ENCODE measurements at regions not wholly inside any gene's neighbourhood (a gene's known extent, or its start where the extent isn't known, plus 50 kb on each side); places are given as distances from the start of the nearest gene placed in this dataset.

GRCh38 chr13:111480976-111481375 lies 160.5 kb downstream of the TEX29 start:
- Histone ChIP-seq H3K4me1 (ENCODE audit: insufficient read depth, low read length) (no peaks in the 10 kb centered on the region), H3K27me3 (ENCODE audit: insufficient read depth, low read length) (no peaks in the 10 kb centered on the region), H3K27ac (ENCODE audit: low read depth, low read length) (no peak overlapping the region), H3K9me3 (ENCODE audit: control insufficient read depth in 1 of 2, low read length in 2 of 2) (no peaks in the 10 kb centered on the region), H3K4me3 (ENCODE audit: low read length in 2 of 2) (no peak overlapping the region), H3K36me3 (ENCODE audit: insufficient read depth, low read length) (no peaks in the 10 kb centered on the region)
- Mint-ChIP-seq H3K27me3 (peaks cover 0 to 5% of the 10 kb centered on the region in 2 donors), H3K36me3 (no peaks in the 10 kb centered on the region), H3K4me3 (no peak overlapping the region), H3K9me3 (peaks cover 0 to 5% (median 1%) of the 10 kb centered on the region in 8 donors), H3K27ac (peak overlapping the region in 1 of 7 donors; percentile 23), H3K4me1 (no peaks in the 10 kb centered on the region)
- ChIA-PET CTCF (ENCODE audit: partially characterized antibody) (interaction anchor here (1.4 kb wide), 1 partner anchor 20 kb away, joined by 3 read pairs; no protein-coding TSS in a partner anchor), POLR2A (ENCODE audit: partially characterized antibody) (no interaction called here)
- no peak for DNase-seq
- intact Hi-C loops (cut with micrococcal nuclease) = no loop called here

DNA sequence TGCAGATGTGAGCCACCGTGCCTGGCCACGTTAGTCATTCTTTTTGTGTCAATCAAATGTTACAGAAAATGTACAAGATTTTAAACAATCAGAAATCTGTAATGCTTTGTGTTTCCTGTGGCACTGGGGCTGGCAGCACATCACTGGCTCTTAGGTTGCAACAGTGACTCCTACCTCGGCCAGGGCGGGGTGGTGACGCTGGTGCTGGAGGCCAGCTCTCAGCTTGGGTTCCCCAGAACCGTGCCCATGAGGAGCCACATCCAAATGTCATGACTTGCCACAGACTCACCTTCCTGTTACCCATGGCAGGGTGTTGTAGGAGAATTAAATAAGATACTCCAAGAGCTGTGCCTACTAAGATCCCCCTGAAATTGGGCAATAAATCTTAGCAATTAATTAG lies 161.7 kb downstream of the TEX29 start:
- no peaks in the 10 kb centered on the region for H3K36me3 ChIP-seq (ENCODE audit: insufficient read depth, low read length)
- H3K4me3 ChIP-seq (ENCODE audit: low read length in 2 of 2) = no peak overlapping the region
- intact Hi-C loops (cut with micrococcal nuclease) = no loop called here
- H3K9me3 ChIP-seq (ENCODE audit: control insufficient read depth in 1 of 2, low read length in 2 of 2) = no peaks in the 10 kb centered on the region
- H3K36me3 Mint-ChIP-seq = no peaks in the 10 kb centered on the region
- no peak overlapping the region for H3K27ac Mint-ChIP-seq
- H3K27ac ChIP-seq (ENCODE audit: low read depth, low read length) = no peak overlapping the region
- H3K9me3 Mint-ChIP-seq = peaks cover 0 to 11% (median 3%) of the 10 kb centered on the region in 8 donors
- peaks cover 0 to 5% of the 10 kb centered on the region in 2 donors for H3K27me3 Mint-ChIP-seq
- no peaks in the 10 kb centered on the region for H3K4me1 Mint-ChIP-seq
- H3K4me3 Mint-ChIP-seq = no peak overlapping the region
- H3K27me3 ChIP-seq (ENCODE audit: insufficient read depth, low read length) = no peaks in the 10 kb centered on the region
- CTCF ChIA-PET (ENCODE audit: partially characterized antibody) = interaction anchor here (1.4 kb wide), 1 partner anchor 21 kb away, joined by 3 read pairs; no protein-coding TSS in a partner anchor
- H3K4me1 ChIP-seq (ENCODE audit: insufficient read depth, low read length) = no peaks in the 10 kb centered on the region
- DNase-seq = no peak
- POLR2A ChIA-PET (ENCODE audit: partially characterized antibody) = no interaction called here

DNA sequence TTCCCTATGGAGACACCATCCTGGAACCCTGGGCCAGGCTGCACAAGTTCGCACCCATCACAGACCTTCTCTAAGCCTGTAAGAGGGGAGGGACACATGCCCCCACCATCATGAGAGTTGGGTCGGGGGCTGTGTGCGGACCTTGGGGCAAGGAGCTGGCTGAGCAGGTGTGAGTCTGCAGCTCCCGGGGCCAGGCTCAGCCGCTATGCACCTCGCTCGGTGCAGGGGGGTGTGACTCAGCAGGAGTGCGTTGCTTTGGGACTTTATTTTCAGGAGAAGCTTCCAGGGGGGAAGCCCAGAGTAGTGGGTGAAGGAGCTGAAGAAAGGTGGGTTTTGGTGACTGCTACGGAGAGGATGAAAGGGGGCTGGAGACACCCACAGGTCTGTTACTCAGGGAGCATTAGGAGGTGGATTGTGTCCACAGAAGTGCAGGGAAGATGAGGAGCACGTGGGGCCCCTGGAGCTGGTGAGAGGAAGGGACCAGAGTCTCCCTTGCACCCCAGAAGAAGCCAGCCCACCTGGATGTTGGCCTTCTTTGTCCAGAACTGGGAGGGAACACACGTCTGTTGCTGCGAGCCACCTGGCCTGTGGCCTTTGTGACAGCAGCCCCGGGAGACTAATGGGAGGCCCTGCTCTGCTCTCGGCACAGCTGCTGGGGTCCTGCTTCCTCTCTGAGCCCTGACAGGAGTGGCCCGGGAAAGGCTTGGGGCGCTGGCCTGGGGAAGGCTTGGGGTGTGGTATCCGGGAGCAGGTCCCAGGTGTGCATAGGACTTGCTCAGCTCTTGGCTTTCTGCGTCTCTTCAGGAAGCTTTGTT lies 162.6 kb downstream of the TEX29 start:
- Histone ChIP-seq H3K9me3 (ENCODE audit: control insufficient read depth in 1 of 2, low read length in 2 of 2) (no peaks in the 10 kb centered on the region), H3K4me1 (ENCODE audit: insufficient read depth, low read length) (no peaks in the 10 kb centered on the region), H3K27ac (ENCODE audit: low read depth, low read length) (no peak overlapping the region), H3K36me3 (ENCODE audit: insufficient read depth, low read length) (no peaks in the 10 kb centered on the region), H3K27me3 (ENCODE audit: insufficient read depth, low read length) (no peaks in the 10 kb centered on the region), H3K4me3 (ENCODE audit: low read length in 2 of 2) (no peak overlapping the region)
- Mint-ChIP-seq H3K36me3 (no peaks in the 10 kb centered on the region), H3K4me3 (no peak overlapping the region), H3K4me1 (no peaks in the 10 kb centered on the region), H3K27me3 (peaks cover 0 to 5% of the 10 kb centered on the region in 2 donors), H3K9me3 (peaks cover 0 to 16% (median 3%) of the 10 kb centered on the region in 8 donors), H3K27ac (no peak overlapping the region)
- no peak for DNase-seq
- intact Hi-C loops (cut with micrococcal nuclease) = no loop called here
- ChIA-PET POLR2A (ENCODE audit: partially characterized antibody) (no interaction called here), CTCF (ENCODE audit: partially characterized antibody) (no interaction called here)

- H3K4me1 ChIP-seq (ENCODE audit: insufficient read depth, low read length) = no peaks in the 10 kb centered on the region
- H3K9me3 ChIP-seq (ENCODE audit: control insufficient read depth in 1 of 2, low read length in 2 of 2) = no peaks in the 10 kb centered on the region
- peaks cover 0 to 16% (median 4%) of the 10 kb centered on the region in 8 donors for H3K9me3 Mint-ChIP-seq
- H3K36me3 ChIP-seq (ENCODE audit: insufficient read depth, low read length) = no peaks in the 10 kb centered on the region
- no peak overlapping the region for H3K27ac Mint-ChIP-seq
- H3K27ac ChIP-seq (ENCODE audit: low read depth, low read length) = no peak overlapping the region
- DNase-seq = no peak
- no peaks in the 10 kb centered on the region for H3K36me3 Mint-ChIP-seq
- peaks cover 0 to 5% of the 10 kb centered on the region in 2 donors for H3K27me3 Mint-ChIP-seq
- intact Hi-C loops (cut with micrococcal nuclease) = no loop called here
- H3K4me3 ChIP-seq (ENCODE audit: low read length in 2 of 2) = no peak overlapping the region
- POLR2A ChIA-PET (ENCODE audit: partially characterized antibody) = no interaction called here
- no peaks in the 10 kb centered on the region for H3K27me3 ChIP-seq (ENCODE audit: insufficient read depth, low read length)
- H3K4me3 Mint-ChIP-seq = no peak overlapping the region
- CTCF ChIA-PET (ENCODE audit: partially characterized antibody) = no interaction called here
- no peaks in the 10 kb centered on the region for H3K4me1 Mint-ChIP-seq
These were observed 163.2 kb downstream of the TEX29 start for GRCh38 chr13:111483621-111483987.

- intact Hi-C loops (cut with micrococcal nuclease) = no loop called here
- ChIA-PET CTCF (ENCODE audit: partially characterized antibody) (no interaction called here), POLR2A (ENCODE audit: partially characterized antibody) (no interaction called here)
- Mint-ChIP-seq H3K36me3 (no peaks in the 10 kb centered on the region), H3K4me3 (no peak overlapping the region), H3K27me3 (peaks cover 0 to 1% of the 10 kb centered on the region in 2 donors), H3K9me3 (peaks cover 0 to 16% (median 4%) of the 10 kb centered on the region in 8 donors), H3K27ac (no peak overlapping the region), H3K4me1 (no peaks in the 10 kb centered on the region)
- Histone ChIP-seq H3K27me3 (ENCODE audit: insufficient read depth, low read length) (no peaks in the 10 kb centered on the region), H3K4me3 (ENCODE audit: low read length in 2 of 2) (no peak overlapping the region), H3K9me3 (ENCODE audit: control insufficient read depth in 1 of 2, low read length in 2 of 2) (no peaks in the 10 kb centered on the region), H3K4me1 (ENCODE audit: insufficient read depth, low read length) (no peaks in the 10 kb centered on the region), H3K36me3 (ENCODE audit: insufficient read depth, low read length) (no peaks in the 10 kb centered on the region), H3K27ac (ENCODE audit: low read depth, low read length) (no peak overlapping the region)
- no peak for DNase-seq
These were observed 163.9 kb downstream of the TEX29 start for GRCh38 chr13:111484141-111484925.

DNA sequence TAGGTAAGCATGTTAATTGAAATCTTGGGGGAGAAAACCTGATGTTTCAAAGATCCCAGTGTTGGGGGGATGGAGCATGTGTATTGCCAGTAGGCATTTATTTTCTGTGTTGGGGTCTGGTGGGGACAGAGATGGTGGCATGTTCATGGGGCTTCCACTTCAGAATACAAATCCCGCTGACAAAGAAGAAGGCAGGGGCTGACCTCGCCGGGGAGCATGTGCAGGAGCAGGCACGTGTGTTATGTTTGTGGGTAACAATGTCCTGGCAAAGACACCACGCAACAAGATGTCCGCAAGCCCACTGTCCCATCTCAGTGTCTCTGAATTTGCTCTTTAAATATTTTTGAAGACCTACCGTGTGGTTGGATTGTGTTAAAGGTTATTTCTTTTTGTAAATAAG lies 164.5 kb downstream of the TEX29 start:
- Mint-ChIP-seq H3K4me3 (no peak overlapping the region), H3K27ac (no peak overlapping the region), H3K27me3 (peaks cover 0 to 1% of the 10 kb centered on the region in 2 donors), H3K36me3 (no peaks in the 10 kb centered on the region), H3K4me1 (no peaks in the 10 kb centered on the region), H3K9me3 (peaks cover 0 to 16% (median 4%) of the 10 kb centered on the region in 8 donors)
- H3K36me3 ChIP-seq (ENCODE audit: insufficient read depth, low read length) = no peaks in the 10 kb centered on the region
- no peak overlapping the region for H3K4me3 ChIP-seq (ENCODE audit: low read length in 2 of 2)
- H3K4me1 ChIP-seq (ENCODE audit: insufficient read depth, low read length) = no peaks in the 10 kb centered on the region
- DNase-seq = no peak
- H3K27ac ChIP-seq (ENCODE audit: low read depth, low read length) = no peak overlapping the region
- CTCF ChIA-PET (ENCODE audit: partially characterized antibody) = no interaction called here
- POLR2A ChIA-PET (ENCODE audit: partially characterized antibody) = no interaction called here
- H3K9me3 ChIP-seq (ENCODE audit: control insufficient read depth in 1 of 2, low read length in 2 of 2) = no peaks in the 10 kb centered on the region
- intact Hi-C loops (cut with micrococcal nuclease) = no loop called here
- no peaks in the 10 kb centered on the region for H3K27me3 ChIP-seq (ENCODE audit: insufficient read depth, low read length)

DNA sequence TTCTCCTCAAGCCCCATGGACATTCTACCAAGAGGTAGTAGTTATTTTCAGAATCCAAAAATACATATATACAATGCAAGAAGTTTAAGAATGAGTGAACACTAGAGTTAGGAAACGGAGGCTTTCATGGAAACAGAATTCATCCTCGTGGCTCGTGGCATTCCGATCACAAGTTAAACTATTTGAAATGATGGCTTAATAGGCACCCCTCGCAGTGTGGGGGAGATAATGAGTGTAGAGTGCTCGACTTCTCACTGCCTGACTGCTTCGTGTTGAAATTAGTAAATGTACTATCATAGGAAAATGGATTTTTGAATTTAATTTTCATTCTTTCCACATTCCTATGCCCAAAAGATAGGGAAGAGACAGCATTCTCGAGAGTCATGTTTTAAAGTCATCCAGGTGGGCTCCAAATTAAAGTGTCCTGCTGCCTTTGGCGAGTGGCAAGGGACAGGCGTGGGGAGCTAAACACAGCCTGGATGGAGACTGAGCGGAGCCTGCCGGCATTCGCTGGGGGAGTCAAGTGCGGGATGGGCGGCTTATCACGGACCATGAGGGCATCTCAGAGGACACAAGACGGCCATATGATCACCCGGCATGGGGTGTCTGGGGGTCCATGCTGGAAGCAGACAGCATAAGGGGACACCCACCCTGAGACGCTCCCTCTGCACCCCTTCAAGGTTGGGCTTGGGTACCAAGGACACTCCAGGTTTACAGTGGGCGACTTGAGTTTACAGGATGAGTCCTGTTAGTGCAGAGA lies 165.2 kb downstream of the TEX29 start:
- H3K27me3 Mint-ChIP-seq = peaks cover 0 to 1% of the 10 kb centered on the region in 2 donors
- ChIA-PET CTCF (ENCODE audit: partially characterized antibody) (no interaction called here), POLR2A (ENCODE audit: partially characterized antibody) (no interaction called here)
- no peaks in the 10 kb centered on the region for H3K9me3 ChIP-seq (ENCODE audit: control insufficient read depth in 1 of 2, low read length in 2 of 2)
- H3K4me3 ChIP-seq (ENCODE audit: low read length in 2 of 2) = no peak overlapping the region
- no peaks in the 10 kb centered on the region for H3K4me1 Mint-ChIP-seq
- H3K4me3 Mint-ChIP-seq = no peak overlapping the region
- H3K4me1 ChIP-seq (ENCODE audit: insufficient read depth, low read length) = no peaks in the 10 kb centered on the region
- H3K27me3 ChIP-seq (ENCODE audit: insufficient read depth, low read length) = no peaks in the 10 kb centered on the region
- intact Hi-C loops (cut with micrococcal nuclease) = no loop called here
- no peaks in the 10 kb centered on the region for H3K36me3 Mint-ChIP-seq
- H3K27ac Mint-ChIP-seq = no peak overlapping the region
- H3K9me3 Mint-ChIP-seq = peaks cover 0 to 16% (median 4%) of the 10 kb centered on the region in 8 donors
- H3K27ac ChIP-seq (ENCODE audit: low read depth, low read length) = no peak overlapping the region
- no peaks in the 10 kb centered on the region for H3K36me3 ChIP-seq (ENCODE audit: insufficient read depth, low read length)
- DNase-seq = no peak
